ENCODE measurements at regions not wholly inside any gene's neighbourhood (a gene's known extent, or its start where the extent isn't known, plus 50 kb on each side); places are given as distances from the start of the nearest gene placed in this dataset.
"Not testable (repeated sequence)": the region's sequence is repeated elsewhere in the genome, so short reads cannot be mapped to it uniquely, and the experiment has no call there.

DNA sequence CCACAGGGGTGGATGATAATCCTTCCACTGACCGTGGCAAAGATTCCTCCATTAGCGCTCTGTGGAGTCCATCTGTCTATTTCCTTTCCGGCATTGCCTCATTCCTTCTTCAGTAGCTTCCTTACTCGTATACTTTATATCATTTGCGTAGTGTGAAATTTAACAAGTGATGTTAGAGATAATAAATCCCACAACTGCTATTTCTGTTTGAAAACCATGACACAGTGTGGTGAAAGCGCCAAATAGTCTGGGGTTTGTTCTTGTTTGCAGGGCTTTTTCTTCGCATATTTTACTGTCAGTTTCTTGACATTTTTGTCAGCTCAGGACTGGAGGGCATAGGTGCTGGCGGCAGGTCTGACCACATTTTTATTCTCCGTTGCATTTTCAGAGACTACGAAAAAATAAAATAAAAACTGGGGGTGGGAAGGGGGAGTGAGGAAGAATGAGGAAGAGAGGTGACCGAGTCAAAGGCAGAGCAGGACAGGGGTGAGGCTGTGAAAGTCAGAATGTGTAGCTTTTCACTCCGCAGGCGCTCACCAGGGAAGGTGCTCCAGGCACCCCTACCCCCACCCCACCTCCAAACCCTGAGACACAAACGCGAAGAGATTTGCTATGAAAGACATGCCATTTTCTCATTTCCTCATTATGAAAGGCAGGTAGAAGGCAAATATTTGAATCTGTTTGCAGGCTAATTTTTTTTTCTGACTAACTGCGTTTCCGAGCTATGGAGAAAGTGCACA lies 965.0 kb downstream of the MCTP2 start:
- Mint-ChIP-seq H3K4me3 (no peak overlapping the region), H3K36me3 (no peaks in the 10 kb centered on the region), H3K9me3 (peaks cover 11% of the 10 kb centered on the region), H3K27me3 (peaks cover 1% of the 10 kb centered on the region), H3K27ac (no peak overlapping the region), H3K4me1 (no peaks in the 10 kb centered on the region)

DNA sequence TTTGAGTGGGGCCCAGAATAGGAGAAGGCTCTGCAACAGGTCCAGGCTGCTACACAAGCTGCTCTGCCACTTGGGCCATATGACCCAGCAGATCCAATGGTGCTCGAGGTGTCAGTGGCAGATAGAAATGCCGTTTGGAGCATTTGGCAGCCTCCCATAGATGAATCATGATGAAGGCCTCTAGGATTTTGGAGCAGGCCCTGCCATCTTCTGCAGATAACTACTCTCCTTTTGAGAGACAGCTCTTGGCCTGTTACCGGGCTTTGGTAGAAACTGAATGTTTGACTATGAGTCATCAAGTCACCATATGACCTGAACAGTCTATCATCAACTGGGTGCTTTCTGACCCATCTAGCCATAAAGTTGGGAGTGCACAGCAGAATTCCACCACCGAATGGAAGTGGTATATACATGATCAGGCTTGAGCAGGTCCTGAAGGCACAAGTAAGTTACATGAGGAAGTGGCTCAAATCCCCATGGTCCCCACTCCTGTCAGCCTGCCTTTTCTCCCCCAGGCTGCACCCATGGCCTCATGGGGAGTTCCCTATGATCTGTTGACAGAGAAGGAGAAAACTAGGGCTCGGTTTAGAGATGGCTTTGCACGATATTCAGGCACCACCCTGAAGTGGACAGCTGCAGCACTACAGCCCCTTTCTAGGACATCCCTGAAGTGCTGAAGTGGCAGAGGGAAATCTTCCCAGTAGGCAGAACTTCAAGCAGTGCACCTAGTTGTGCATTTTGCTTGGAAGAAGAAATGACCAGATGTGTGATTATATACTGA lies 971.4 kb downstream of the MCTP2 start:
- no peaks in the 10 kb centered on the region for H3K36me3 Mint-ChIP-seq
- H3K27ac Mint-ChIP-seq, result no peak overlapping the region
- no peaks in the 10 kb centered on the region for H3K27me3 Mint-ChIP-seq
- no peaks in the 10 kb centered on the region for H3K4me1 Mint-ChIP-seq
- no peak overlapping the region for H3K4me3 Mint-ChIP-seq
- peaks cover 6% of the 10 kb centered on the region for H3K9me3 Mint-ChIP-seq

DNA sequence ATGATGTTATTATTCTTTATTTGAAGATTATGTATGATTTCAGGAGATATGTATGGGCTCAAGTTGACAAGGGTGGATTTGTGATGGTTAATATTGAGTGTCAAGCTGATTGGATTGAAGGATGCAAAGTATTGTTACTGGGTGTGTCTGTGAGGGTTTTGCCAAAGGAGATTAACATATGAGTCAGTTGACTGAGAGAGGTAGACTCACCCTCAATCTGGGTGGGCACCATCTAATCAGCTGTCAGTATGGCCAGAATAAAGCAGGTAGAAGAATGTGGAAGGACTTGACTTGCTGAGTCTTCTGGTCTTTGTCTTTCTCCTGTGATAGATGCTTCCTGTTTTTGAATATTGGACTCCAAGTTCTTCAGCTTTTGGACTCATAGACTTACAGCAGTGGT lies 973.7 kb downstream of the MCTP2 start:
- H3K27me3 Mint-ChIP-seq, result no peaks in the 10 kb centered on the region
- no peak overlapping the region for H3K27ac Mint-ChIP-seq
- no peak overlapping the region for H3K4me3 Mint-ChIP-seq
- no peaks in the 10 kb centered on the region for H3K4me1 Mint-ChIP-seq
- H3K36me3 Mint-ChIP-seq, result no peaks in the 10 kb centered on the region
- H3K9me3 Mint-ChIP-seq, result no peaks in the 10 kb centered on the region

DNA sequence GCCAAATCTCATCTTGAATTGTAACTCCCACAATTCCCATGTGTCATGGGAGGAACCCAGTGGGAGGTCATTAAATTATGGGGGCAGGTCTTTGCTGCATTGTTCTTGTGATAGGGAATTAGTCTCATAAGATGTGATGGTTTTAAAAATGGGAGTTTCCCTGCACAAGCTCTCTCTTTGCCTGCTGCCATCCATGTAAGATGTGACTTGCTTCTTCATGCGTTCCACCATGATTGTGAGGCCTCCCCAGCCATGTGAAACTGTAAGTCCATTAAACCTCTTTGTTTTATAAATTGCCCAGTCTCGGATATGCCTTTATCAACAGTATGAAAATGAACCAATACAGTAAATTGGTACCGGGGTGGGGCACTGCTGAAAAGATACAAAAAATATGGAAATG lies 974.5 kb downstream of the MCTP2 start:
- H3K4me1 Mint-ChIP-seq, H3K4me3 Mint-ChIP-seq, H3K36me3 Mint-ChIP-seq, H3K27me3 Mint-ChIP-seq, H3K9me3 Mint-ChIP-seq, H3K27ac Mint-ChIP-seq: not testable (repeated sequence)

DNA sequence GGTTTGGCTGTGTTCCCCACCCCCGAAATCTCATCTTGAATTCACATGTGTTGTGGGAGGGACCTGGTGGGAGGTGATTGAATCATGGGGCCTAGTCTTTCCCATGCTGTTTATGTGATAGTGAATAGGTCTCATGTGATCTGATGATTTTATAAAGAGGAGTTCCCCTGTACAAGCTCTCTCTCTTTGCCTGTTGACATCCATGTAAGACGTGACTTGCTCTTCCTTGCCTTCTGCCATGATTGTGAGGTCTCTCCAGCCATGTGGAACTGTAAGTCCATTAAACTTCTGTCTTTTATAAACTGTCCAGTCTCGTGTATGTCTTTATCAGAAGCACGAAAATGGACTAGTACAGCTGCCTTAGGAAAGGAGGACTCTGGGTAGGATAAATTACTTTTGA lies 976.7 kb downstream of the MCTP2 start:
- Mint-ChIP-seq H3K27me3 (peaks cover 2% of the 10 kb centered on the region), H3K4me3 (no peak overlapping the region), H3K9me3 (no peaks in the 10 kb centered on the region), H3K4me1 (no peaks in the 10 kb centered on the region), H3K27ac (no peak overlapping the region), H3K36me3 (no peaks in the 10 kb centered on the region)

DNA sequence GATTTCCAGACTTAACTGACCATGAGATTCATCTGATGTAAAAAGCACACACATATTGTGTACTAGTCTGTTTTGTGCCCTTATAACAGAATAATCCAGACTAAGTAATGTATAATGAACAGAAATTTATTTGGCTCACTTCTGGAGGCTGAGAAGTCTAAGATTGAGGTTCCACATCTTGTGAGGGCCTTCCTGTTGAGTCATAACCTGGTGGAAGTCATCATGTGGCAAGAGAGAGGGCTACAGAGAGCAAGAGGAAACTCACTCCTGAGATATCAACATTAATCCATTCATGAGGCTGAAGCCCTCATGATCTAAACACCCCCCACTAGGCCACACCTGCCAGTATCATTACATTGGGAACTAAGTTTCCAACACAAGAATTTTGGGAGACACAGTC lies 977.6 kb downstream of the MCTP2 start:
- no peaks in the 10 kb centered on the region for H3K4me1 Mint-ChIP-seq
- no peaks in the 10 kb centered on the region for H3K9me3 Mint-ChIP-seq
- no peaks in the 10 kb centered on the region for H3K36me3 Mint-ChIP-seq
- H3K27me3 Mint-ChIP-seq, result peaks cover 2% of the 10 kb centered on the region
- no peak overlapping the region for H3K4me3 Mint-ChIP-seq
- no peak overlapping the region for H3K27ac Mint-ChIP-seq

DNA sequence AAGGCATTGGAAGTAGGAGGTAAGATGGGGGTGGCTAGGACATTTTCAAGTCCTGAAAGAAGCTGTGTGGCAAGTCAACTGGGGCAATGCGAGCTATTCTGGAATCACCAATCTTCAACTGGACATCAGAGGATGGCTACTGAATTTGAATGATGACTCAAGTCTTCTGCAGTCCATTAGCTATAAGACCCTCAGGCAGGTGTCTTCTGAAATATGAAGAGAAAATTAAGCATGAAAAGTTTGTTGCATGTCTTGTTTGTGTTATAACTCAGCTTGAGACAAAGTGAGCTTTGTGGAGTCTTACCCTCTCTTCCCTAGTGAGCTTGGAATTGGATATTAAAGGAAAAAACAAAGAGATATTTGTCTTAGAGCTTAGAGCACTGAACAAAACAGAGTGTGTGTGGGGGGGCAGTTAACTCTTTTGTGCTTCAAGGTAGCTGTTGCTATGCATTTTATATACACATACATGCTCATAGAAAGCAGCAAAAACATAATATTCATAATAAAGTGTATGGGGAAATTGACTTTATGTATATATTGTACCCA lies 979.1 kb downstream of the MCTP2 start:
- peaks cover 5% of the 10 kb centered on the region for H3K27me3 Mint-ChIP-seq
- no peak overlapping the region for H3K4me3 Mint-ChIP-seq
- H3K36me3 Mint-ChIP-seq, result no peaks in the 10 kb centered on the region
- H3K4me1 Mint-ChIP-seq, result no peaks in the 10 kb centered on the region
- no peak overlapping the region for H3K27ac Mint-ChIP-seq
- H3K9me3 Mint-ChIP-seq, result no peaks in the 10 kb centered on the region

DNA sequence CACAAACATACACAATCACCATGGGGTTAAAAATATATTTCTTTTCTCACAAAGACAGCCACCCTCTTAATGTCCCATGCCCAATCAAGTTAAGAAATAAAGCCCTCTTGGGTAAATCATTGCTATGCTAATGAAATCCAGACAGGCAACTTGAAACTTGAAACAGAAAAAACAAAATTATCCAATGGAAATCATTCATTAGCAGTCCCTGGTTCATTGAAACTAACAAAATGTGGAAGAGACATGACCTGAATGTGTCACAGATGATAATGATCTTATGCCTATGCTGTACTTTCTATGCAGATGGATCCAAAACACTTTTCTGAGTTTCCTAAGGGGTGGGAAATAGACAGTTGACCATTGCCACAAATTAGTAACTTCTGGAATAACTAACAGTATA lies 983.7 kb downstream of the MCTP2 start:
- Mint-ChIP-seq H3K9me3 (no peaks in the 10 kb centered on the region), H3K27ac (no peak overlapping the region), H3K36me3 (no peaks in the 10 kb centered on the region), H3K4me1 (no peaks in the 10 kb centered on the region), H3K27me3 (peaks cover 6% of the 10 kb centered on the region), H3K4me3 (no peak overlapping the region)

DNA sequence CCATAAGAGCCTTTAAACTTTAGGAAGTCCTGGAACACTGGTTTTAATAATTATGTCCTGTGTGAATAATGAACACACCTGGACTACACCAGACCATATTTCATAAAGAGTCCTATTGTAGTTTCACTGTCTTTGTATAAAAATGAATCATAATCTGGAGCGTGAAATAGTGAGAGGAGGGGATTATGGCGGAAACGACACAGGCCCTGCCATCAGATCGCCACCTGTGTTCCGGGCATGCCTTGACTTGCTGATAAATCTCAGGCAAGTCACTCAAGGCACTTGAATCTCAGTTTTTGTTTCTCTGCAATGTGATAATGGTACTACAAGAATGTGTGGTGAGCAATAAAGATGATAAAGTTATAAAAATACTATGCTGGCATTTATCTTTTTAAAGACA lies 995.5 kb downstream of the MCTP2 start:
- no peak overlapping the region for H3K27ac Mint-ChIP-seq
- no peaks in the 10 kb centered on the region for H3K4me1 Mint-ChIP-seq
- H3K4me3 Mint-ChIP-seq, result no peak overlapping the region
- peaks cover 26% of the 10 kb centered on the region for H3K9me3 Mint-ChIP-seq
- no peaks in the 10 kb centered on the region for H3K36me3 Mint-ChIP-seq
- peaks cover 17% of the 10 kb centered on the region for H3K27me3 Mint-ChIP-seq

DNA sequence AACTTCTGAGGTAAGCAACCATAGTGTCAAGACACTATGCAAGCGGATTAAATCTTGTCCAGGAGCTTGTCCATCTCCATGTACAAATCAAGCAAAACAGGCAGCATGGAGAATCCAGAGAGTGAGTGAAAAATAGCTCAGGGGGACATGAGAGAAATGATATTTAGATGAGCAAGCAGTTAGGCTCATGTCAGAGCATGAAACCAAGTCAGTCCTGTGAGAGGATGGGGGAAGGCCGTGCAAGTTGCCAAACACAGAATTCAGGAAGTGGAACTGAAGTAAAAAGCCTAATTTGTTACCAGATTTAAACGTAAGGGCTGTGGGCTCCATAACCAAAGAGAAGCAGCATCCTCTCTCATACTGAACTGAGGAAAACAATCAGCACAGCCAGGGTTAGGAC lies 995.9 kb downstream of the MCTP2 start:
- H3K4me3 Mint-ChIP-seq, result no peak overlapping the region
- H3K9me3 Mint-ChIP-seq, result peaks cover 25% of the 10 kb centered on the region
- peaks cover 16% of the 10 kb centered on the region for H3K27me3 Mint-ChIP-seq
- H3K36me3 Mint-ChIP-seq, result no peaks in the 10 kb centered on the region
- no peak overlapping the region for H3K27ac Mint-ChIP-seq
- no peaks in the 10 kb centered on the region for H3K4me1 Mint-ChIP-seq

DNA sequence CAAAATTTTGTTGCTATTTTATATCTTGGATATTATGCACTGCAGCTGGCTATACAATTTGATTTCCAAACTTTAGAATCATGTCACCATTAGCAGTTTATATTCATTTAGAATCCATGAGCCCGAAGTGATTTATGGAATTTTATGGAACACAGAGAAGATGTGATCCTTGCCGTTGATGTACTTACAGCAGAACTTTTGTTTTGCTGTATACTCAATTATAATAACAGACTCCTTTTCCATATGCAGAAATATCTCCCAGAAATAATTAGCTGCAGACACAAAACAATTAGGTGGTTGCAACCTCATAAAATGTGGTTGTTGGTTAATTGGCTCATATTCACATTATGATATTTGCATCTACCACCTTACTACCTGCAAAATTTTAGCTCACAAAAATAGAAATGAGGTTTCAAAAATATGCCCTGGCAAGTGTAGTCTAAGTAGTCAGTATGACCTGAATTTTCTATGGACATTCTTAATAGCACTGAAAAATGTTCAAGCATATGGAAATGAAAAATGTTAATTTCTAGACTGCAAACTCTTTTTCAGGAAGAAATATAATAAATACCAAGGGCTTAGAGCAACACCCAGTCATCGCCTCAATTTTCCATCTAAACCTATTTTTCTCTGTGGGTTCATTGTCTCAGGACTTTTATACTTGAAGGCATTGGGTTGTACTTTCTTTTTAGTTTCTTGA lies 997.6 kb downstream of the MCTP2 start:
- Mint-ChIP-seq H3K27me3 (peaks cover 17% of the 10 kb centered on the region), H3K4me1 (no peaks in the 10 kb centered on the region), H3K9me3 (peaks cover 22% of the 10 kb centered on the region), H3K4me3 (no peak overlapping the region), H3K27ac (no peak overlapping the region), H3K36me3 (no peaks in the 10 kb centered on the region)

DNA sequence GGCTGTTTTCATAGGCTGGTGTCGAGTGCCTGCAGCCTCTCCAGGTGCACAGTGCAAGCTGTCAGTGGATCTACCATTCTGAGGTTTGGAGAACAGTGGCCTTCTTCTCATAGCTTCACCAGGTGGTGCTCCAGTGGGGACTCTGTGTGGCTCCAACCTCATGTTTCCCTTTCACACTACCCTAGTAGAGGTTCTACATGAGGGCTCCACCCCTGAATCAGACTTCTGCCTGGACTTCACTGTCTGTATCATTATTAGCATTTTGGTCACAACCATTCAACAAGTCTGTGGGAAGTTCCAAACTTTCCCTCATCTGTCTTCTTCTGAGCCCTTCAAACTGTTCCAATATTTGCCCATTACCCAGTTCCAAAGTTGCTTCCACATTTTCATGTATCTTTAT lies 1003.7 kb downstream of the MCTP2 start:
- H3K4me3 Mint-ChIP-seq, result no peak overlapping the region
- no peaks in the 10 kb centered on the region for H3K36me3 Mint-ChIP-seq
- peaks cover 11% of the 10 kb centered on the region for H3K9me3 Mint-ChIP-seq
- no peaks in the 10 kb centered on the region for H3K4me1 Mint-ChIP-seq
- H3K27ac Mint-ChIP-seq, result no peak overlapping the region
- peaks cover 5% of the 10 kb centered on the region for H3K27me3 Mint-ChIP-seq

DNA sequence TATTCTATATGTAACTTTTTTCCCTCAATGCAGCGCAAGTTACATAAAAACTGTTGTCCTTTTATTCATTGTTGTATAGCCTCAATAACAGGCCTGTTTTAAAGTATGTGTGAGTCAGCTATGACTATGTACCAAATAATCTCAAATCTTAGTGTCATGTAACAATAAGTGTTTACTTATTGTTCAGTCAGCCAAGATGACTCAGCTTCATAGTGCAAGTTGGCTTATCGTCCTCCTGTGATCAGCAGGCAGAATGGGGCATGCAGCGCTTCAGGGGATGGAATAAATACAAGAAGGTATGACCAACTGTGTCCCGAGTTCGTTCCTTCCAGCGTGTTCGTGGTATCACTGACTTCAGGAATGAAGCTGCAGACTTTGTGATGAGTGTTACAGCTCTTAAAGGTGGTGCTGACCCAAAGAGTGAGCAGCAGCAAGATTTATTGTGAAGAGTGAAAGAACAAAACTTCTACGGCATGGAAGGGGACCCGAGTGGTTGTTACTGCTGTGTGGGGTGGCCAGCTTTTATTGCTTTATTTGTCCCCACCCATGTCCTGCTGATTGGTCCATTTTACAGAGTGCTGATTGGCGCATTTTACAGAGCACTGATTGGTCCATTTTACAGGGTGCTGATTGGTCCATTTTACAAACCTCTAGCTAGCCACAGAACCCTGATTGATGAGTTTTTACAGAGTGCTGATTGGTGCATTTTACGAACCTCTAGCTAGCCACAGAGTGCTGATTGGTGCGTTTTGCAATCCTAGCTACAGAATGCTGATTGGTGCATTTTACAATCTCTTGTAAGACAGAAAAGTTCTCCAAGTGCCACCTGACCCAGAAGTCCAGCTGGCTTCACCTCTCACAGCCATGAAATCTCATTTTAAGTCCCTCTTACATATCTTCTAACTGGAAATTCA lies 1016.0 kb downstream of the MCTP2 start:
- no peaks in the 10 kb centered on the region for H3K4me1 Mint-ChIP-seq
- no peak overlapping the region for H3K4me3 Mint-ChIP-seq
- H3K27me3 Mint-ChIP-seq, result peaks cover 8% of the 10 kb centered on the region
- no peak overlapping the region for H3K27ac Mint-ChIP-seq
- H3K9me3 Mint-ChIP-seq, result no peaks in the 10 kb centered on the region
- no peaks in the 10 kb centered on the region for H3K36me3 Mint-ChIP-seq

DNA sequence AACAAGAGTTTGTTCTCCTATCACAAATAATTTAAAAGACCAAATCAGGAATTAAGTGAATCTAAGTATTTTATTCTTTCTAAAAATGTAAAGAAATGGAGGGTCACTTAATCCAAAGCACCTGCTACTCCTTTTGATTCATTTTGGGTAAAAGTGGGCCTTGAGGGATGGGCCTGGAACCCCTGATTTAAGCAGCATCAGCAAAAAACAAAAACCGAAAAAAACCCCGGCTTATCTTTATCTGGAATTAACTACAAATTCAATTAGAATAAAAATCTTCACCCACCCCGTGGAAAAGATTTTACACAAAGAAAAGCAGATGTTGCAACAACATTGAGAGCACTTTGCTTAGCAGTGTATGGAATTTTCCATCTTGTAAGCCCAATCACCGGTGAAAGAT lies 1018.2 kb downstream of the MCTP2 start:
- no peaks in the 10 kb centered on the region for H3K36me3 Mint-ChIP-seq
- no peak overlapping the region for H3K4me3 Mint-ChIP-seq
- peaks cover 7% of the 10 kb centered on the region for H3K27me3 Mint-ChIP-seq
- no peak overlapping the region for H3K27ac Mint-ChIP-seq
- no peaks in the 10 kb centered on the region for H3K4me1 Mint-ChIP-seq
- H3K9me3 Mint-ChIP-seq, result no peaks in the 10 kb centered on the region

DNA sequence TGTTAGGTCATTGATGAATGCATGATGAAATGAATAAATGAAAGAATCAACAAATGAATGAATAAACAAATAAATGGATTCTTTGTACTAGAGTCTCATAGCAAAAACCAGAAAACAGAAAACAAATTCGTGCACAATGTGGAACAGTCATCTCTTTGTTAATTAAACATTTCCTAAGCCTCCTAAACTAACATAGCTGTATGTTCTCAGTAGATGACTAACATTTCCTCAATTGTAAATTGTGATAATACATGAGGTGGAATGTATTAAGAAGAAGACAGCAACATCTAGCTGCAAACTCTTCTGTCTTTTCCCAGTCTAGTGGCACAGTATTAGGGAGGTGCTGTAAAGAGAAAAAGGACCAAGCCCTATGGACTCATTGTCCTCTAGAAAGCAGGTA lies 1021.0 kb downstream of the MCTP2 start:
- Mint-ChIP-seq H3K4me1 (no peaks in the 10 kb centered on the region), H3K36me3 (no peaks in the 10 kb centered on the region), H3K9me3 (no peaks in the 10 kb centered on the region), H3K27me3 (peaks cover 15% of the 10 kb centered on the region), H3K27ac (no peak overlapping the region), H3K4me3 (no peak overlapping the region)
